ENCODE measurements at regions not wholly inside any gene's neighbourhood (a gene's known extent, or its start where the extent isn't known, plus 50 kb on each side); places are given as distances from the start of the nearest gene placed in this dataset.
"Not testable (repeated sequence)": the region's sequence is repeated elsewhere in the genome, so short reads cannot be mapped to it uniquely, and the experiment has no call there.

DNA sequence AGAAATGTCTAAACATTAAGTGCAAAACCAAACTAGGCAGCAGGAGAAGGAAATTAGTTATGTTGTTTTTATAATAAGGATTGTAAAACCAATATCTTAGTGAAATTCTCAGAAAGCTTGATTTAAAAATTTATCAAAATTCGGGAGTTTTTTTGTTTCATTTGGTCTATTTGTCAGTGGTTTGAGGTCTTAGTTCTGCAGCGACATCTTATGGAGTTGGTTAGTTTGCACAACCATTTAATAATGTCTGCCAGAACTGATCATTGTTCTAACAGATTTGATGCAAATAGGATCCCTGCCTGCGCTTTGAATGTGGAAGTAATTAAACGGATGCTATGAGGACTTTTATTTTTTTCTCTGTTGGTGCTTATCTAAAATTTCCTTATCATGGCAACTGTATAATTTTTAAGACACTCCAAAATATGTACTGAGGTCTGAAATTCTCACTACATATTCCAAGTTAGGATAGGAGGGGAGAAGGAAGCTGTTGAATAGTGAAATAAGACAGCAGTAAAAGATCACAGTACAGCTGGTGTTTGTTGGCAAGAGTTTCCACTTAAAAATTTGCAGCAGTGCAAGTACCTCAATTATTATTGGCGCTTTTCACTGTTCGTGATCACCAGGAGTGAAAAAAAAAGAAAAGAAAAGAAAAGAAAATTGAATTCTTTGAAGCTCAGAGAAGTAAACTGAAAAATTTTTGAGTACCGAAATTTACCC lies 2521.4 kb downstream of the ARAP2 start:
- Histone ChIP-seq H3K27ac (ENCODE audit: low read length) (no peak overlapping the region), H3K9me3 (ENCODE audit: control insufficient read depth, insufficient read depth, low read length) (no peaks in the 10 kb centered on the region), H3K36me3 (ENCODE audit: control insufficient read depth, insufficient read depth, low read length) (no peaks in the 10 kb centered on the region), H3K4me1 (ENCODE audit: control insufficient read depth, insufficient read depth, low read length) (no peaks in the 10 kb centered on the region), H3K27me3 (ENCODE audit: control insufficient read depth, insufficient read depth, low read length) (no peaks in the 10 kb centered on the region), H3K4me3 (ENCODE audit: low read length) (no peak overlapping the region)
- no CpG with 5 or more reads among the region's 7 CpGs for WGBS (ENCODE audit: insufficient coverage, insufficient read length)
- no peak for DNase-seq (ENCODE audit: low read depth, low spot score)

DNA sequence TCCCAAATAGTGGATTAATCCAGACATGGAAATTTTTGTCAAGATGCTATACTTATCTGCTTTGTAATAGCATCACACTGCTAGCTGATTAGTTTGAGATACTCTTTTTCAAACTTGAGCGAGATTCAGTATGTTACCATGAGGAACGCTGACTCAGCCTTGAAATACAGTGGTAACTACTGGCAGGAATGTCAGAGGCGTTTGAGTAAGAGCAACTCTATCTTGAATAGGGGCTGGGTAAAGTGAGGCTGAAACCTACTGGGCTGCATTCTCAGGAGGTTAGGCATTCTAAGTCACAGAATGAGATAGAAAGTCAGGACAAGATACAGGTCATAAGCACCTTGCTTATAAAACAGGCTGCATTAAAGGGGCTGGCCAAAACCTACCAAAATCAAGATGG lies 2519.6 kb downstream of the ARAP2 start:
- Histone ChIP-seq H3K27me3 (ENCODE audit: control insufficient read depth, insufficient read depth, low read length) (no peaks in the 10 kb centered on the region), H3K4me1 (ENCODE audit: control insufficient read depth, insufficient read depth, low read length) (no peaks in the 10 kb centered on the region), H3K36me3 (ENCODE audit: control insufficient read depth, insufficient read depth, low read length) (no peaks in the 10 kb centered on the region), H3K9me3 (ENCODE audit: control insufficient read depth, insufficient read depth, low read length) (no peaks in the 10 kb centered on the region), H3K4me3 (ENCODE audit: low read length) (no peak overlapping the region), H3K27ac (ENCODE audit: low read length) (no peak overlapping the region)
- WGBS (ENCODE audit: insufficient coverage, insufficient read length) = no CpG with 5 or more reads among the region's 3 CpGs
- no peak for DNase-seq (ENCODE audit: low read depth, low spot score)

- H3K4me3 ChIP-seq (ENCODE audit: low read length) = no peak overlapping the region
- H3K36me3 ChIP-seq (ENCODE audit: control insufficient read depth, insufficient read depth, low read length) = no peaks in the 10 kb centered on the region
- H3K27me3 ChIP-seq (ENCODE audit: control insufficient read depth, insufficient read depth, low read length) = no peaks in the 10 kb centered on the region
- no peak for DNase-seq (ENCODE audit: low read depth, low spot score)
- H3K9me3 ChIP-seq (ENCODE audit: control insufficient read depth, insufficient read depth, low read length) = no peaks in the 10 kb centered on the region
- H3K27ac ChIP-seq (ENCODE audit: low read length) = no peak overlapping the region
- no peaks in the 10 kb centered on the region for H3K4me1 ChIP-seq (ENCODE audit: control insufficient read depth, insufficient read depth, low read length)
- no CpG with 5 or more reads among the region's 2 CpGs for WGBS (ENCODE audit: insufficient coverage, insufficient read length)
Observed at GRCh38 chr4:33725861-33726260, 2518.5 kb downstream of the ARAP2 start.

DNA sequence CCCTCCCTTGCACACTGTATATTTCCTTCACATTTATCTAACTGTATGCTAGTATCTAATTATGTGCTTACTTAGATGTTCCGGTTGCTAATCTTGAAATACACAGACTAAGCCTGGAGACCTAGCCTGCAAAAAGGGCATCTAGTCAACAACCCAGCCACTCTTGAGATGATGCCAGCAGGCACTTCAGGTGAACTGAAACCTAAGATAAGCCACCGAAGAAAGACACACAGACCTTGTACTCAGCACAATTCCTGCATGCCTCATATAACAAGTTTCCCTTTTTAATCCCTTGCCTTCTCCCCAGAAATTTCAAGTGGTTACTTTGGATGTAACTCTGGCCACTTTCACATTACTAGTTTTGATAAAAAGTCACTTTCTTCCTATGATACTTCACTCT lies 2506.6 kb downstream of the ARAP2 start:
- DNase-seq (ENCODE audit: low read depth, low spot score) = no peak

GRCh38 chr4:33739884-33740632 lies 2504.3 kb downstream of the ARAP2 start:
- no CpG with 5 or more reads among the region's 10 CpGs for whole genome bisulfite sequencing (ENCODE audit: insufficient coverage, insufficient read length)
- Histone ChIP-seq H3K27ac (ENCODE audit: low read length) (no peak overlapping the region), H3K27me3 (ENCODE audit: control insufficient read depth, insufficient read depth, low read length) (no peaks in the 10 kb centered on the region), H3K4me3 (ENCODE audit: low read length) (no peak overlapping the region), H3K4me1 (ENCODE audit: control insufficient read depth, insufficient read depth, low read length) (no peaks in the 10 kb centered on the region), H3K36me3 (ENCODE audit: control insufficient read depth, insufficient read depth, low read length) (no peaks in the 10 kb centered on the region), H3K9me3 (ENCODE audit: control insufficient read depth, insufficient read depth, low read length) (no peaks in the 10 kb centered on the region)
- DNase-seq (ENCODE audit: low read depth, low spot score) = no peak

More for the DNA sequence above, 2506.6 kb downstream of the ARAP2 start:
- H3K9me3 ChIP-seq (ENCODE audit: control insufficient read depth, insufficient read depth, low read length) = no peaks in the 10 kb centered on the region
- no peaks in the 10 kb centered on the region for H3K4me1 ChIP-seq (ENCODE audit: control insufficient read depth, insufficient read depth, low read length)
- no CpG with 5 or more reads among the region's 2 CpGs for WGBS (ENCODE audit: insufficient coverage, insufficient read length)
- H3K27ac ChIP-seq (ENCODE audit: low read length) = no peak overlapping the region
- H3K27me3 ChIP-seq (ENCODE audit: control insufficient read depth, insufficient read depth, low read length) = no peaks in the 10 kb centered on the region
- H3K4me3 ChIP-seq (ENCODE audit: low read length) = no peak overlapping the region
- H3K36me3 ChIP-seq (ENCODE audit: control insufficient read depth, insufficient read depth, low read length) = no peaks in the 10 kb centered on the region

DNA sequence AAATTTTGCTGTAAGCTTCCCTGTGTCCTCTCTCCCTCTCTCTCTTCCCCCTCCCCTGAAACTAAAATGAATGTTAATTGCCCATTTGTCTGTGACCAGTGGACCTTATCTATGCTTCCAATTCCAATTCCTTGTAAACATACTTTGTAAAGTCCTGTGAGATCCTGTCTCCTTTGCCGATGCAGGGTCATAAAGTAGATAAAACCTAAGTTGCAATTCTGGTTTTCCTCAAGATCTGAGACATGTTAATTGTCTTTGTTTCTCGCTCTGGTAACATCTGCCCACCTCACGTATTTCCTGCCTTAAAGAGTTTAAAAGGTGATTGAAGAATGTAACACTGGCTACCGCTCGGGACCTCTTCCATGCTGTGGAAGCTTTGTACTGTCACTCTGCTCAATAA lies 2503.4 kb downstream of the ARAP2 start:
- H3K27ac ChIP-seq (ENCODE audit: low read length); H3K36me3 ChIP-seq (ENCODE audit: control insufficient read depth, insufficient read depth, low read length); H3K9me3 ChIP-seq (ENCODE audit: control insufficient read depth, insufficient read depth, low read length); DNase-seq (ENCODE audit: low read depth, low spot score); H3K27me3 ChIP-seq (ENCODE audit: control insufficient read depth, insufficient read depth, low read length); H3K4me3 ChIP-seq (ENCODE audit: low read length); H3K4me1 ChIP-seq (ENCODE audit: control insufficient read depth, insufficient read depth, low read length): not testable (repeated sequence)
- no CpG with 5 or more reads among the region's 5 CpGs for WGBS (ENCODE audit: insufficient coverage, insufficient read length)

GRCh38 chr4:33746979-33747378 lies 2497.3 kb downstream of the ARAP2 start:
- Histone ChIP-seq H3K36me3 (ENCODE audit: control insufficient read depth, insufficient read depth, low read length) (no peaks in the 10 kb centered on the region), H3K27me3 (ENCODE audit: control insufficient read depth, insufficient read depth, low read length) (no peaks in the 10 kb centered on the region), H3K9me3 (ENCODE audit: control insufficient read depth, insufficient read depth, low read length) (no peaks in the 10 kb centered on the region), H3K4me3 (ENCODE audit: low read length) (no peak overlapping the region), H3K27ac (ENCODE audit: low read length) (no peak overlapping the region), H3K4me1 (ENCODE audit: control insufficient read depth, insufficient read depth, low read length) (no peaks in the 10 kb centered on the region)
- no peak for DNase-seq (ENCODE audit: low read depth, low spot score)
- no CpG with 5 or more reads among the region's 2 CpGs for WGBS (ENCODE audit: insufficient coverage, insufficient read length)

DNA sequence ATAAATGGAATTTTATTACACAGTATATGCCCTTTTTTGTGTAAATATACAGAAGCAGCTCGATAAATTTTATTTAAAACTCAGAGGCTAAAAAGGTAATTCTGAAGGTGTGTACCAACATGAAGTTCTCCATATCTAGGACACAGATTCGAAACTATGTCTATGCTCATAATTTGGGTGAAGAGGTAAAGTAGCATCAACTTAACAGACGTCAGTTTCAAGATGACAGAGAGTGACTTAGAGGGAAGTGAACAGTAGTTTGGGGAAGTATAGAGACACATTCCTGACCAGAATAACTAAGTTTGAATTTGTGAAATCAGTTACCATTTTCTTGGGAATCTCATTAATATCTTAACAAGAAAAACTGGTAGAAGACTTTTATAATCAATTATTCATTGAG lies 2493.3 kb downstream of the ARAP2 start:
- no peak for DNase-seq (ENCODE audit: low read depth, low spot score)
- no peak overlapping the region for H3K4me3 ChIP-seq (ENCODE audit: low read length)
- no peaks in the 10 kb centered on the region for H3K9me3 ChIP-seq (ENCODE audit: control insufficient read depth, insufficient read depth, low read length)
- H3K36me3 ChIP-seq (ENCODE audit: control insufficient read depth, insufficient read depth, low read length) = no peaks in the 10 kb centered on the region
- no peak overlapping the region for H3K27ac ChIP-seq (ENCODE audit: low read length)
- WGBS (ENCODE audit: insufficient coverage, insufficient read length) = no CpG with 5 or more reads among the region's 3 CpGs
- no peaks in the 10 kb centered on the region for H3K27me3 ChIP-seq (ENCODE audit: control insufficient read depth, insufficient read depth, low read length)
- no peaks in the 10 kb centered on the region for H3K4me1 ChIP-seq (ENCODE audit: control insufficient read depth, insufficient read depth, low read length)

GRCh38 chr4:33772582-33772981 lies 2471.7 kb downstream of the ARAP2 start:
- Histone ChIP-seq H3K36me3 (ENCODE audit: control insufficient read depth, insufficient read depth, low read length) (no peaks in the 10 kb centered on the region), H3K4me3 (ENCODE audit: low read length) (no peak overlapping the region), H3K27me3 (ENCODE audit: control insufficient read depth, insufficient read depth, low read length) (no peaks in the 10 kb centered on the region), H3K27ac (ENCODE audit: low read length) (no peak overlapping the region), H3K4me1 (ENCODE audit: control insufficient read depth, insufficient read depth, low read length) (no peaks in the 10 kb centered on the region), H3K9me3 (ENCODE audit: control insufficient read depth, insufficient read depth, low read length) (no peaks in the 10 kb centered on the region)
- DNase-seq (ENCODE audit: low read depth, low spot score) = no peak
- WGBS (ENCODE audit: insufficient coverage, insufficient read length) = no CpG with 5 or more reads among the region's 2 CpGs

DNA sequence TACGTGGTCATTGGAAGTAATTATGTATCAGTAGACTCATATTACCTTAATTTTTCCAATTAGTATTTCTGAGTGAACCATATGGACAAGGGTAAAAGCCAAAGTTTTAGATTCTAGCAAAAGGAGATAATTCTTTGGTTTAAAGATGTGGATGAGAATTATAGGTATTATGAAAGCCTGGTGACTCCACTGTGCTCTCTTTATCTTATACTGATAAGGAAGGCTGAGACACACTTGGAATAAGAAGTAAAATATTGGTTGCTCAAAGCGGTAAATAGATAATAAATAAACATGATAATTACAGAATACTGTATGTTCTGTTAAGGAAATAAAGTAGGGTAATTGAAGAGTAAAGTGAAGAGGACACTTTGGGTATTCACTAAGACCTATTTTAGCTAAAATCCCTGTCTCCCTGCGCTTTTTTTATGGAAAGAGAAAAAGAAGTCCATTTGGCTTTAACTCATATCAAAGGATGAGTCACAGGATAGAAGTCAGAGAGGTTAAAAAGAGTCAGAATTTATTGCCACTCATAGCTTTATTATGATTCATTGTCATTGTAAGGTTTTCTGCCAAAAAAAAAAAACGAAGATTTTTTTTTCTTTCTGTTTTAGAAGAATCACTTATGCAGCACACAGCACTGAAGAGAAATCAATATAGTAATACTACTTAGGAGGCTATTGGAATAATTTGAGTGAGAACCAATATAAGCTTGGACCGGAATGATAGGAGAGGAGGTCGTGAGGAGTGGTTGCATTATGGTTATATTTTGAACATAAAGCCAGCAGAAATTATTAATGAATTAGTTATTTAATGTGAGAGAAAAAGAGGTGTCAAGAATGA lies 2463.1 kb downstream of the ARAP2 start:
- DNase-seq (ENCODE audit: low read depth, low spot score) = no peak
- Histone ChIP-seq H3K4me3 (ENCODE audit: low read length) (no peak overlapping the region), H3K27me3 (ENCODE audit: control insufficient read depth, insufficient read depth, low read length) (no peaks in the 10 kb centered on the region), H3K9me3 (ENCODE audit: control insufficient read depth, insufficient read depth, low read length) (no peaks in the 10 kb centered on the region), H3K27ac (ENCODE audit: low read length) (no peak overlapping the region), H3K36me3 (ENCODE audit: control insufficient read depth, insufficient read depth, low read length) (no peaks in the 10 kb centered on the region), H3K4me1 (ENCODE audit: control insufficient read depth, insufficient read depth, low read length) (no peaks in the 10 kb centered on the region)
- no CpG with 5 or more reads among the region's 6 CpGs for WGBS (ENCODE audit: insufficient coverage, insufficient read length)

Measured in iPS DF 6.9 (cell line).